ENCODE measurements at regions not wholly inside any gene's neighbourhood (a gene's known extent, or its start where the extent isn't known, plus 50 kb on each side); places are given as distances from the start of the nearest gene placed in this dataset.

DNA sequence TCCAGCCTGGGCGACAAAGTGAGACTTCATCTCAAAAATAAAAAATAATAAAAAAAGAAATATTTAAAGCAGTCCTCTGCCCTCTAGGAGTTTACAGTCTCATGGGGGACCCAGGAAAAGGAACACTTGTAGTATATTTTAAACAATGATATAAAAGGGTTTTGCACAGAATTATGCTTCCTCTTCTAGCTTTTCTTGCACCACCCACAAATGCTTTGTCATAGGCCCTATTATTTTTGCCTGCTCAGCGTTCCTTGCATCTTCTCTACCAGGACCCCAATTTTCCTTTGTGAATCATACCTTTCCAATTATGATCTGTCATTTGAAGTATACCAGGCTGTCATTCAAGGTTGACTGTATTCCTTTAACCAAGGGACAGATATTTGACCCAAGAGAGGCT, 164.8 kb upstream of the CDKN2B start:
- Histone ChIP-seq H3K4me1 (ENCODE audit: insufficient read depth, low read length) (no peaks in the 10 kb centered on the region), H3K23me2 (ENCODE audit: insufficient read length, low read depth, low read length, poor library complexity, severe bottlenecking) (no peaks in the 10 kb centered on the region), H3K9me3 (ENCODE audit: control insufficient read depth, low read depth, low read length) (no peaks in the 10 kb centered on the region), H3K4ac (ENCODE audit: low read depth, low read length) (no peak overlapping the region), H3K9ac (ENCODE audit: extremely low read depth, insufficient read length, low read length) (no peak overlapping the region), H2AK5ac (ENCODE audit: insufficient read length, low read length) (no peak overlapping the region), H2BK5ac (ENCODE audit: insufficient read length, low read length) (no peak overlapping the region), H3K14ac (ENCODE audit: insufficient read depth, low read length) (no peak overlapping the region), H3K18ac (ENCODE audit: insufficient read length, low read depth, low read length) (no peak overlapping the region), H2BK120ac (ENCODE audit: low read depth, low read length, poor library complexity, severe bottlenecking) (no peak overlapping the region), H4K91ac (ENCODE audit: insufficient read length, low read depth, low read length) (no peak overlapping the region), H4K8ac (replicated peaks; ENCODE audit: insufficient read length, low read depth, low read length) (no peak overlapping the region), H3K27me3 (ENCODE audit: insufficient read depth, low read length) (no peaks in the 10 kb centered on the region), H4K20me1 (ENCODE audit: control insufficient read depth, insufficient read depth, insufficient read length) (no peaks in the 10 kb centered on the region), H3T11ph (ENCODE audit: low read length) (no peak overlapping the region), H3K56ac (ENCODE audit: insufficient read length, low read depth, low read length) (no peak overlapping the region), H4K5ac (ENCODE audit: insufficient read length, low read depth, low read length) (no peak overlapping the region), H2AFZ (ENCODE audit: low read length) (no peak overlapping the region), H2BK15ac (ENCODE audit: low read depth, low read length) (no peak overlapping the region), H3K27ac (ENCODE audit: insufficient read length, low read depth, low read length) (no peak overlapping the region), H3K79me2 (ENCODE audit: insufficient read depth, low read length) (no peaks in the 10 kb centered on the region), H2BK20ac (ENCODE audit: low read depth, low read length, poor library complexity, severe bottlenecking) (no peak overlapping the region), H2BK12ac (ENCODE audit: insufficient read length, low read depth, low read length) (no peak overlapping the region), H3K23ac (ENCODE audit: insufficient read length, low read depth, low read length) (no peak overlapping the region), H3K4me2 (ENCODE audit: insufficient read depth, insufficient read length, low read length) (no peak overlapping the region), H3K79me1 (ENCODE audit: insufficient read depth, low read depth, low read length, poor library complexity, severe bottlenecking) (no peaks in the 10 kb centered on the region)
- WGBS (ENCODE audit: extremely low coverage, insufficient read length, low lambda C conversion rate) = no CpG with 5 or more reads among the region's 2 CpGs
- Mint-ChIP-seq H3K9me3 (peaks cover 12 to 13% of the 10 kb centered on the region in 2 experiments), H3K4me3 (no peak overlapping the region), H3K4me1 (no peaks in the 10 kb centered on the region), H3K36me3 (ENCODE audit: insufficient read depth in 1 of 3, low read depth in 3 of 3) (peaks cover 0 to 5% (median 0%) of the 10 kb centered on the region in 3 experiments; a peak in 3 of 7 replicates), H3K27ac (no peak overlapping the region), H3K27me3 (ENCODE audit: low read depth) (peaks cover 1% of the 10 kb centered on the region; the same call in 1 of the 2 replicates)
- no peak for TF ChIP-seq CTCF (conservative IDR thresholded peaks at IDR 0.05)
- no peak for DNase-seq

Measured in H9 (cell line).